ENCODE measurements at regions not wholly inside any gene's neighbourhood (a gene's known extent, or its start where the extent isn't known, plus 50 kb on each side); places are given as distances from the start of the nearest gene placed in this dataset.

- DNase-seq (ENCODE audit: low spot score), result no peak
Measured at GRCh38 chr14:89015016-89015415, 190.6 kb downstream of the TTC8 start.

- DNase-seq (ENCODE audit: low spot score), result no peak
Measured at GRCh38 chr14:89017417-89017816, 193.0 kb downstream of the TTC8 start.

- DNase-seq (ENCODE audit: low spot score), result no peak
Measured at GRCh38 chr14:89022274-89022673, 197.8 kb downstream of the TTC8 start.

- no peak for DNase-seq (ENCODE audit: low spot score)
Measured at GRCh38 chr14:89024691-89025090, 200.2 kb downstream of the TTC8 start.

GRCh38 chr14:89025561-89026236, 201.2 kb downstream of the TTC8 start:
- DNase-seq (ENCODE audit: low spot score), result no peak

GRCh38 chr14:89027097-89027740, 202.8 kb downstream of the TTC8 start:
- DNase-seq (ENCODE audit: low spot score), result peak; percentile 27

GRCh38 chr14:89028462-89029134, 204.1 kb downstream of the TTC8 start:
- DNase-seq (ENCODE audit: low spot score), result no peak

GRCh38 chr14:89029961-89030694, 205.7 kb downstream of the TTC8 start:
- DNase-seq (ENCODE audit: low spot score), result no peak

GRCh38 chr14:89030921-89031320, 206.5 kb downstream of the TTC8 start:
- DNase-seq (ENCODE audit: low spot score), result no peak

GRCh38 chr14:89032086-89032649, 207.7 kb downstream of the TTC8 start:
- no peak for DNase-seq (ENCODE audit: low spot score)

GRCh38 chr14:89033756-89034155, 209.3 kb downstream of the TTC8 start:
- no peak for DNase-seq (ENCODE audit: low spot score)

GRCh38 chr14:89036371-89036770, 211.9 kb downstream of the TTC8 start:
- DNase-seq (ENCODE audit: low spot score), result no peak

GRCh38 chr14:89037065-89037464, 212.6 kb downstream of the TTC8 start:
- DNase-seq (ENCODE audit: low spot score), result no peak

GRCh38 chr14:89040080-89040459, 215.6 kb downstream of the TTC8 start:
- no peak for DNase-seq (ENCODE audit: low spot score)

- peak; percentile 95 for DNase-seq (ENCODE audit: low spot score)
Measured at GRCh38 chr14:89040460-89041256, 216.2 kb downstream of the TTC8 start.

GRCh38 chr14:89041257-89041582, 216.8 kb downstream of the TTC8 start:
- DNase-seq (ENCODE audit: low spot score), result peak; percentile 92

GRCh38 chr14:89042021-89042420, 217.6 kb downstream of the TTC8 start:
- DNase-seq (ENCODE audit: low spot score), result no peak

- DNase-seq (ENCODE audit: low spot score), result no peak
Measured at GRCh38 chr14:89053303-89053702, 228.9 kb downstream of the TTC8 start.

- no peak for DNase-seq (ENCODE audit: low spot score)
Measured at GRCh38 chr14:89056394-89056793, 231.9 kb downstream of the TTC8 start.

GRCh38 chr14:89058697-89059096, 234.2 kb downstream of the TTC8 start:
- no peak for DNase-seq (ENCODE audit: low spot score)

- no peak for DNase-seq (ENCODE audit: low spot score)
Measured at GRCh38 chr14:89060191-89060590, 235.7 kb downstream of the TTC8 start.

GRCh38 chr14:89061696-89062095, 237.2 kb downstream of the TTC8 start:
- no peak for DNase-seq (ENCODE audit: low spot score)
